Neural crest cell (in vitro differentiated cells): ENCODE measurements at regions not wholly inside any gene's neighbourhood (a gene's known extent, or its start where the extent isn't known, plus 50 kb on each side); places are given as distances from the start of the nearest gene placed in this dataset.

Source experiments
- DNase-seq: peaks from one replicate; pipeline ENCODE4 v3.0.0; 2021; ENCODE audit warnings: low read depth, mixed read lengths, low spot score
- H3K27ac Mint-ChIP-seq: one replicate; pipeline ENCODE4 v1.8.0; 2021; ENCODE audit warnings: mild to moderate bottlenecking, mixed read lengths; ENCODE audit not compliant: unreplicated experiment
- H3K27me3 Mint-ChIP-seq: 2 replicates; pipeline ENCODE4 v1.8.0; 2021; ENCODE audit warnings: low read depth, mild to moderate bottlenecking, mixed read lengths
- H3K36me3 Mint-ChIP-seq: 2 replicates; pipeline ENCODE4 v1.8.0; 2021; ENCODE audit warnings: low read depth, mild to moderate bottlenecking, mixed read lengths
- H3K4me1 Mint-ChIP-seq: 2 replicates; pipeline ENCODE4 v1.8.0; 2021; ENCODE audit warnings: mixed read lengths
- H3K4me3 Mint-ChIP-seq: one replicate; pipeline ENCODE4 v1.8.0; 2021; ENCODE audit warnings: mild to moderate bottlenecking, mixed read lengths
- H3K9me3 Mint-ChIP-seq: 2 replicates; pipeline ENCODE4 v1.8.0; 2021; ENCODE audit warnings: mixed read lengths
- CTCF ChIP-seq: fragments of 200-600 bp; sonication (generic); conservative IDR thresholded peaks from 2 replicates; pipeline ENCODE4 v1.5.0; 2021; ENCODE audit warnings: antibody characterized with exemption, mild to moderate bottlenecking

GRCh38 chr16:16815641-16816040 is 436.7 kb downstream of the NPIPA7 start:
- peaks cover 7% of the 10 kb centered on the region for H3K9me3 Mint-ChIP-seq
- H3K36me3 Mint-ChIP-seq, result no peaks in the 10 kb centered on the region
- no peak for TF ChIP-seq CTCF
- H3K27ac Mint-ChIP-seq, result no peak overlapping the region
- no peak for DNase-seq
- no peaks in the 10 kb centered on the region for H3K4me1 Mint-ChIP-seq
- peaks cover 57% of the 10 kb centered on the region for H3K27me3 Mint-ChIP-seq
- H3K4me3 Mint-ChIP-seq, result no peak overlapping the region

GRCh38 chr16:16817196-16817595 is 438.3 kb downstream of the NPIPA7 start:
- Mint-ChIP-seq H3K9me3 (peaks cover 11% of the 10 kb centered on the region), H3K36me3 (no peaks in the 10 kb centered on the region), H3K4me3 (no peak overlapping the region), H3K27ac (no peak overlapping the region), H3K27me3 (peaks cover 47% of the 10 kb centered on the region), H3K4me1 (no peaks in the 10 kb centered on the region)
- no peak for DNase-seq
- TF ChIP-seq CTCF, result no peak

- TF ChIP-seq CTCF, result no peak
- Mint-ChIP-seq H3K27ac (no peak overlapping the region), H3K9me3 (peaks cover 16% of the 10 kb centered on the region)
Measured at GRCh38 chr16:16821261-16821660, 442.3 kb downstream of the NPIPA7 start.

GRCh38 chr16:16828913-16829398 is 450.0 kb downstream of the NPIPA7 start:
- H3K27ac Mint-ChIP-seq, result peak overlapping the region; percentile 58
- DNase-seq, result no peak

More at GRCh38 chr16:16821261-16821660, 442.3 kb downstream of the NPIPA7 start:
- no peak overlapping the region for H3K4me3 Mint-ChIP-seq
- no peak for DNase-seq
- no peaks in the 10 kb centered on the region for H3K36me3 Mint-ChIP-seq
- H3K4me1 Mint-ChIP-seq, result no peaks in the 10 kb centered on the region
- peaks cover 25% of the 10 kb centered on the region for H3K27me3 Mint-ChIP-seq

GRCh38 chr16:16830401-16830800 is 451.5 kb downstream of the NPIPA7 start:
- Mint-ChIP-seq H3K27ac (no peak overlapping the region), H3K27me3 (no peaks in the 10 kb centered on the region), H3K36me3 (peaks cover 2% of the 10 kb centered on the region), H3K9me3 (peaks cover 13% of the 10 kb centered on the region), H3K4me3 (no peak overlapping the region), H3K4me1 (peaks cover 13% of the 10 kb centered on the region)
- no peak for DNase-seq
- TF ChIP-seq CTCF, result no peak

More at GRCh38 chr16:16828913-16829398, 450.0 kb downstream of the NPIPA7 start:
- Mint-ChIP-seq H3K36me3 (peaks cover 2% of the 10 kb centered on the region), H3K9me3 (peaks cover 12% of the 10 kb centered on the region), H3K4me1 (peaks cover 13% of the 10 kb centered on the region), H3K27me3 (peaks cover 1% of the 10 kb centered on the region), H3K4me3 (no peak overlapping the region)
- TF ChIP-seq CTCF, result no peak
